ENCODE measurements at regions not wholly inside any gene's neighbourhood (a gene's known extent, or its start where the extent isn't known, plus 50 kb on each side); places are given as distances from the start of the nearest gene placed in this dataset.

DNA sequence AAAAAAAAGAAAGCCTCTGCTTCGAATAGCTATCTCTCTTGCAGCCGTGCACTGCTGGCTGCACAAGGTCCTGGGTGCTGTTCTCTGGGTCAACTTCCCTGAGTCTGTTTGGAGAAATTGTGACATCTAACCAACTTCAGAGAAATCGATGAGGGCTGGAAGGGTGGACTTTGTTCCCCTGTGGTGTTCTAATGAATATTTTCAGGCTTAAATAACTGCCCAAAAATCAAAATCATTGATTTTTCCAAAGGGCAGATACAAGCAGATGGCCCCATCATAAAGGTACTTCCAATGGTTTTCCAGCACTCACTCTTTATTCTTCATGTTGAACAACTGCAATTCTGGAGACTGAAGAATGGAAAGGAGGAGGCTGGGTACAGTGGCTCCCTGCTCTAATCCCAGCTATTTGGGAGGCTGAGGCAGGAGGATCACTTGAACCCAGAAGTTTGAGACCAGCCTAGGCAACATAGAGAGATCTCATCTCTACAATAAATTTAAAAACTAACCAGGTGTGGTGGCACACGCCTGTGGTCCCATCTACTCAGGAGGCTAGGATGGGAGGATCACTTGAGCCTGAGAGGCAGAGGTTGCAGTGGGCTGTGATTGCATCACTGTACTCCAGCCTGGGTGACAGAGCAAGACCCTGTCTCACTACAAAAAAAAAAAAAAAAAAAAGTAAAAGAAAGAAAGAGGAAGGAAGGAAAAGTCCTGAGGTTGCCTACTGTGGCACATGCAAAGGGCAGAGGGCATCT is 59.1 kb downstream of the FOXA2 start (continued):
- TF ChIP-seq MZF1 (CRISPR knock-in tag; IDR thresholded peaks at IDR 0.05; ENCODE audit: borderline replicate concordance): no peak
- 0 out of 2 replicates have a peak, but pooled peaks have one; percentile 44 for TF ChIP-seq SP140L (CRISPR knock-in tag; IDR thresholded peaks at IDR 0.05; ENCODE audit: borderline replicate concordance)
- no peak for TF ChIP-seq GPN1 (CRISPR knock-in tag; IDR thresholded peaks at IDR 0.05; ENCODE audit: borderline replicate concordance)
- TF ChIP-seq, protein P1, sequence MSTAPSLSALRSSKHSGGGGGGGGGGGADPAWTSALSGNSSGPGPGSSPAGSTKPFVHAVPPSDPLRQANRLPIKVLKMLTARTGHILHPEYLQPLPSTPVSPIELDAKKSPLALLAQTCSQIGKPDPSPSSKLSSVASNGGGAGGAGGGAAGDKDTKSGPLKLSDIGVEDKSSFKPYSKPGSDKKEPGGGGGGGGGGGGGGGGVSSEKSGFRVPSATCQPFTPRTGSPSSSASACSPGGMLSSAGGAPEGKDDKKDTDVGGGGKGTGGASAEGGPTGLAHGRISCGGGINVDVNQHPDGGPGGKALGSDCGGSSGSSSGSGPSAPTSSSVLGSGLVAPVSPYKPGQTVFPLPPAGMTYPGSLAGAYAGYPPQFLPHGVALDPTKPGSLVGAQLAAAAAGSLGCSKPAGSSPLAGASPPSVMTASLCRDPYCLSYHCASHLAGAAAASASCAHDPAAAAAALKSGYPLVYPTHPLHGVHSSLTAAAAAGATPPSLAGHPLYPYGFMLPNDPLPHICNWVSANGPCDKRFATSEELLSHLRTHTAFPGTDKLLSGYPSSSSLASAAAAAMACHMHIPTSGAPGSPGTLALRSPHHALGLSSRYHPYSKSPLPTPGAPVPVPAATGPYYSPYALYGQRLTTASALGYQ (CRISPR knock-in tag; IDR thresholded peaks at IDR 0.05): peak; percentile 87
- TF ChIP-seq POLR2AphosphoS2 (IDR thresholded peaks at IDR 0.05; ENCODE audit: low read depth, low read length): no peak
- no peak; the same call in 1 of the 2 replicates for TF ChIP-seq TGIF2 (CRISPR knock-in tag; IDR thresholded peaks at IDR 0.05)
- no peak for TF ChIP-seq ZNF567 (CRISPR knock-in tag; IDR thresholded peaks at IDR 0.05; ENCODE audit: borderline replicate concordance)
- peak; percentile 60; the same call in 1 of the 2 replicates for TF ChIP-seq KMT2B (CRISPR knock-in tag; IDR thresholded peaks at IDR 0.05)
- TF ChIP-seq YEATS4 (CRISPR knock-in tag; IDR thresholded peaks at IDR 0.05; ENCODE audit: borderline replicate concordance): peak; percentile 82
- TF ChIP-seq RFX5 (IDR thresholded peaks at IDR 0.05; ENCODE audit: low read depth, low read length): no peak
- TF ChIP-seq, protein P2, sequence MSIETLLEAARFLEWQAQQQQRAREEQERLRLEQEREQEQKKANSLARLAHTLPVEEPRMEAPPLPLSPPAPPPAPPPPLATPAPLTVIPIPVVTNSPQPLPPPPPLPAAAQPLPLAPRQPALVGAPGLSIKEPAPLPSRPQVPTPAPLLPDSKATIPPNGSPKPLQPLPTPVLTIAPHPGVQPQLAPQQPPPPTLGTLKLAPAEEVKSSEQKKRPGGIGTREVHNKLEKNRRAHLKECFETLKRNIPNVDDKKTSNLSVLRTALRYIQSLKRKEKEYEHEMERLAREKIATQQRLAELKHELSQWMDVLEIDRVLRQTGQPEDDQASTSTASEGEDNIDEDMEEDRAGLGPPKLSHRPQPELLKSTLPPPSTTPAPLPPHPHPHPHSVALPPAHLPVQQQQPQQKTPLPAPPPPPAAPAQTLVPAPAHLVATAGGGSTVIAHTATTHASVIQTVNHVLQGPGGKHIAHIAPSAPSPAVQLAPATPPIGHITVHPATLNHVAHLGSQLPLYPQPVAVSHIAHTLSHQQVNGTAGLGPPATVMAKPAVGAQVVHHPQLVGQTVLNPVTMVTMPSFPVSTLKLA (IDR thresholded peaks at IDR 0.05): no peak
- peak; percentile 86 for TF ChIP-seq FOXA3 (CRISPR knock-in tag; IDR thresholded peaks at IDR 0.05)
- TF ChIP-seq, protein P3, sequence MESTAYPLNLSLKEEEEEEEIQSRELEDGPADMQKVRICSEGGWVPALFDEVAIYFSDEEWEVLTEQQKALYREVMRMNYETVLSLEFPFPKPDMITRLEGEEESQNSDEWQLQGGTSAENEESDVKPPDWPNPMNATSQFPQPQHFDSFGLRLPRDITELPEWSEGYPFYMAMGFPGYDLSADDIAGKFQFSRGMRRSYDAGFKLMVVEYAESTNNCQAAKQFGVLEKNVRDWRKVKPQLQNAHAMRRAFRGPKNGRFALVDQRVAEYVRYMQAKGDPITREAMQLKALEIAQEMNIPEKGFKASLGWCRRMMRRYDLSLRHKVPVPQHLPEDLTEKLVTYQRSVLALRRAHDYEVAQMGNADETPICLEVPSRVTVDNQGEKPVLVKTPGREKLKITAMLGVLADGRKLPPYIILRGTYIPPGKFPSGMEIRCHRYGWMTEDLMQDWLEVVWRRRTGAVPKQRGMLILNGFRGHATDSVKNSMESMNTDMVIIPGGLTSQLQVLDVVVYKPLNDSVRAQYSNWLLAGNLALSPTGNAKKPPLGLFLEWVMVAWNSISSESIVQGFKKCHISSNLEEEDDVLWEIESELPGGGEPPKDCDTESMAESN (CRISPR knock-in tag; conservative IDR thresholded peaks at IDR 0.05): peak; percentile 86
- 0 out of 2 replicates have a peak, but pooled peaks have one; percentile 53 for TF ChIP-seq ZNF766 (CRISPR knock-in tag; IDR thresholded peaks at IDR 0.05; ENCODE audit: borderline replicate concordance)
- TF ChIP-seq ZMYM3 (CRISPR knock-in tag; IDR thresholded peaks at IDR 0.05): peak; percentile 91
- no peak for TF ChIP-seq ZFYVE20 (CRISPR knock-in tag; IDR thresholded peaks at IDR 0.05; ENCODE audit: borderline replicate concordance, low read depth)
- peak; percentile 99 for TF ChIP-seq SALL1 (CRISPR knock-in tag; IDR thresholded peaks at IDR 0.05)
- TF ChIP-seq, protein P4, sequence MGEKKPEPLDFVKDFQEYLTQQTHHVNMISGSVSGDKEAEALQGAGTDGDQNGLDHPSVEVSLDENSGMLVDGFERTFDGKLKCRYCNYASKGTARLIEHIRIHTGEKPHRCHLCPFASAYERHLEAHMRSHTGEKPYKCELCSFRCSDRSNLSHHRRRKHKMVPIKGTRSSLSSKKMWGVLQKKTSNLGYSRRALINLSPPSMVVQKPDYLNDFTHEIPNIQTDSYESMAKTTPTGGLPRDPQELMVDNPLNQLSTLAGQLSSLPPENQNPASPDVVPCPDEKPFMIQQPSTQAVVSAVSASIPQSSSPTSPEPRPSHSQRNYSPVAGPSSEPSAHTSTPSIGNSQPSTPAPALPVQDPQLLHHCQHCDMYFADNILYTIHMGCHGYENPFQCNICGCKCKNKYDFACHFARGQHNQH (CRISPR knock-in tag; IDR thresholded peaks at IDR 0.05): peak; percentile 77
- TF ChIP-seq ZNF441 (CRISPR knock-in tag; IDR thresholded peaks at IDR 0.05; ENCODE audit: borderline replicate concordance): 0 out of 2 replicates have a peak, but pooled peaks have one; percentile 46
- TF ChIP-seq, protein P5, sequence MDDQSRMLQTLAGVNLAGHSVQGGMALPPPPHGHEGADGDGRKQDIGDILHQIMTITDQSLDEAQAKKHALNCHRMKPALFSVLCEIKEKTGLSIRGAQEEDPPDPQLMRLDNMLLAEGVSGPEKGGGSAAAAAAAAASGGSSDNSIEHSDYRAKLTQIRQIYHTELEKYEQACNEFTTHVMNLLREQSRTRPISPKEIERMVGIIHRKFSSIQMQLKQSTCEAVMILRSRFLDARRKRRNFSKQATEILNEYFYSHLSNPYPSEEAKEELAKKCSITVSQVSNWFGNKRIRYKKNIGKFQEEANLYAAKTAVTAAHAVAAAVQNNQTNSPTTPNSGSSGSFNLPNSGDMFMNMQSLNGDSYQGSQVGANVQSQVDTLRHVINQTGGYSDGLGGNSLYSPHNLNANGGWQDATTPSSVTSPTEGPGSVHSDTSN (CRISPR knock-in tag; IDR thresholded peaks at IDR 0.05; ENCODE audit: borderline replicate concordance): no peak
- TF ChIP-seq NFE2L2 (IDR thresholded peaks at IDR 0.05; ENCODE audit: low read length): no peak

Data from HepG2 (cell line).